T-helper 2 cell (primary cell): ENCODE measurements at regions not wholly inside any gene's neighbourhood (a gene's known extent, or its start where the extent isn't known, plus 50 kb on each side); places are given as distances from the start of the nearest gene placed in this dataset.
"Not testable (repeated sequence)": the region's sequence is repeated elsewhere in the genome, so short reads cannot be mapped to it uniquely, and the experiment has no call there.

Source experiments
- DNase-seq, 5 experiments: peaks; one replicate each; pipeline versions ENCODE4 v3.0.0 to v3.0.0-alpha.2; 2012 to 2022

- DNase-seq = not testable (repeated sequence)
Measured at GRCh38 chr9:41463924-41464323, 274.8 kb upstream of the ZNG1F start.

- peak in 1 of 5 experiments; percentile 24 for DNase-seq
Measured at GRCh38 chr9:41458394-41458793, 269.3 kb upstream of the ZNG1F start.
